NCI-H146 treated with DMSO at 0.1 percent for 48 hours (cell line): ENCODE measurements at regions not wholly inside any gene's neighbourhood (a gene's known extent, or its start where the extent isn't known, plus 50 kb on each side); places are given as distances from the start of the nearest gene placed in this dataset.

Experiments used
- DNase-seq: peaks from one replicate; lab custom pipeline; 2025; ENCODE audit not compliant: unreplicated experiment; lab: John Stamatoyannopoulos, UW

- no peak for DNase-seq
Observed at GRCh38 chr20:40925829-40926510, 102.7 kb upstream of the TOP1 start.

- no peak for DNase-seq
Observed at GRCh38 chr20:40926928-40927327, 101.7 kb upstream of the TOP1 start.

GRCh38 chr20:40930561-40930960 is 98.1 kb upstream of the TOP1 start:
- DNase-seq, result no peak

DNA sequence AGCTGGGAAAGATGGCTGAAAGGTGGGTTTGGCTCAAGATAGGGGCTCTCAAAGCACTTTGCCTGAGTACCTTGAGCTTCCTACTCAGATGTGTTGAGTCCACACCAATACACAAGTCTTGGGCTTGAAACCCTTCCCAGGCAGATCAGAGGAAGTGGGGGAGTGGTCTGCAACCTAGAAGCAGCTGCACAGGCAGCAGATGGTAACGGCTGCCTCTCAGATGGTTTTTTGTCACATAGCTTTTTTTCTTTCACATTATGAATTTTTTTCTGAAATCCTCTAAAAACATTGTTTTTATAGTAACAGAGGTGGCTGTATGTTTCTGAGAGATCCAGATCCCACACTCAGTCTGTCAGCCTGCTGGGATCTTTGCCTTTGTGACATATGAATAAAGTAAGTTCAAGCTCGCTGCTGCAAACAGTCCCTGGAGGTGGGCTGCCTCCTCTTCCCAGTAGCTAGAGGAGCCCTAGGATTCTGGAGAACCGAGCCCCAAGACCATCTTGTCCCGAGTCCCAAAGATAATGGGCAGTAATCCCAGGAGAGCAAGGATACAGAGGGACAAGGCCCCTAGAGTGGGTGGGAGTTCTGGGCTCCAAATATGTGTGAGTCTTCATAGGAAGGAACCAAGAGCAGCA is 97.1 kb upstream of the TOP1 start:
- no peak for DNase-seq

DNA sequence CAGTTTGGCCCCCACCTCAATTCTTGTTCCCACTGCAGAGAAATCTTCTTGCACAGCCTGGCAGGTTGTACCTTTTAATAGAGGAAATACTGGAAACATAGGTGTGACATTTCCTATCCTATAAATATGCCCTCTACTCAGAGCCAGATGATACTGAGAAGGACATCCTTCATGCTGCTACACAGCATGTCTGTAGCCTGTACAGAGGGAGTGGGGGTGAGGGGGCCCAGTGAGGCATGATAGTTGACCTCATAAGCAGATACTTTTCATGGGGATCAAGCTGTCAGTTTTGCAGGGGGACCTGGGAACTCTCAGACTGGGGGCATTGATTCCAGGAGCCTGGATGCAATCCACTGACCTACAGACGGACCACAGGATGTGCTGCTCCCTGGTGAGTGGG is 96.2 kb upstream of the TOP1 start:
- DNase-seq, result no peak

GRCh38 chr20:40933758-40934157 is 94.9 kb upstream of the TOP1 start:
- DNase-seq, result no peak

GRCh38 chr20:40938020-40938419 is 90.6 kb upstream of the TOP1 start:
- DNase-seq, result no peak

GRCh38 chr20:40939667-40940066 is 89.0 kb upstream of the TOP1 start:
- no peak for DNase-seq

DNA sequence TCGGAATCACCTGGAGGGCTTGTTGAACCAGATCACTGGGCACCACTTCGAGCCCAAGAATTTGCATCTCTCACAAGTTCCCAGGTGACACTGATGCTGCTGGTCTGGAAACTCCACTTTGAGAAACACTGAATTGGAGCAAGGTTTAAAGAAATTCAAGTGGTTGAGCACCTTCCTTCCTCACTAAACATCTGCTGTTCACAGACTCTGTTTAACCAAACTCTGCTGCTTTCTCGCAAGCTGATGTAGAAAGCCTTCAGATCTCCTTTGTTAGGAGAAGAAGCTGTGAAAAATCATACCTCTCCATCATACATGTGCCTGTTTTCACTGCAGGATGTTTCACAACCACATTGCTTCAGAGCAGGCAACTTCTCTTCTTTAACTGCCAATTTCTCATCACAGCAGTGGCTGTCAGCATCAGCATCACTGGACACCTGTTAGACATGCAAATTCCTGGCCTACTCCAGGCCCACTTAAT is 87.5 kb upstream of the TOP1 start:
- DNase-seq, result no peak

- no peak for DNase-seq
Observed at GRCh38 chr20:40942006-40942405, 86.6 kb upstream of the TOP1 start.

GRCh38 chr20:40942775-40943174 is 85.8 kb upstream of the TOP1 start:
- DNase-seq, result no peak

- no peak for DNase-seq
Observed at GRCh38 chr20:40943591-40943990, 85.0 kb upstream of the TOP1 start.

- no peak for DNase-seq
Observed at GRCh38 chr20:40945189-40945588, 83.4 kb upstream of the TOP1 start.

GRCh38 chr20:40945754-40946450 is 82.7 kb upstream of the TOP1 start:
- DNase-seq, result peak; percentile 11

GRCh38 chr20:40946451-40946850 is 82.2 kb upstream of the TOP1 start:
- DNase-seq, result no peak

DNA sequence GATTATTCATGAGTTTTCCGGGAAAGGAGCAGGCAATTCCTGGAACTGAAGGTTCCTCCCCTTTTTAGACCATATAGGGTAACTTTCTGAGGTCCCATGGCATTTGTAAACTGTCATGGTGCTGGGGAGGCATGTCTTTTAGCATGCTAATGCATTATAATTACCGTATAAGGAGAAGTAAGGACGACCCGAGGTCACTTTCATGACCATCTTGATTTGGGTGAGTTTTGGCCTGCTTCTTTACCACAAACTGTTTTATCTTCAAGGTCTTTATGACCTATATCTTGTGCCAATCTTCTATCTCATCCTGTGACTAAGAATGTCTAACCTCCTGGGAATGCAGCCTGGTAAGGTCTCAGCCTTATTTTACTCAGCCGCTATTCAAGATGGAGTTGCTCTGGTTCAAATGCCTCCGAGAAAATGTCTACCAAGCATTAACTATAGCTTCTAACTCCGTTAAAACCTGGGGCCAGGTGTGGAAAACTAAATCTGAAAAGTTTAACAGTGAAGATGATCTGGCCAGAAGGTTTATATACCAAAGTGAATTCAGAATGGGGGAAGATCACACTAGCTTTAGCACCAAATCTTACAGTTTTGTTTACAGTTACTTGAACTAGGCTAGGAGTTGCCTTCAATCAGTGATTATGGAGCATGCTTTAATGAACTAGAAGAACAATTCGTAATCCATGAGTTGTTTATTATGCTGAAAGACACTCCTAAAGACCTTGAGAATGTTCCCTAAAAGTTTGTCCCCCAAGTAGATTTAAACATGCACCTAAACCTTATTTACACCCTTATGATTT is 80.0 kb upstream of the TOP1 start:
- DNase-seq, result no peak

DNA sequence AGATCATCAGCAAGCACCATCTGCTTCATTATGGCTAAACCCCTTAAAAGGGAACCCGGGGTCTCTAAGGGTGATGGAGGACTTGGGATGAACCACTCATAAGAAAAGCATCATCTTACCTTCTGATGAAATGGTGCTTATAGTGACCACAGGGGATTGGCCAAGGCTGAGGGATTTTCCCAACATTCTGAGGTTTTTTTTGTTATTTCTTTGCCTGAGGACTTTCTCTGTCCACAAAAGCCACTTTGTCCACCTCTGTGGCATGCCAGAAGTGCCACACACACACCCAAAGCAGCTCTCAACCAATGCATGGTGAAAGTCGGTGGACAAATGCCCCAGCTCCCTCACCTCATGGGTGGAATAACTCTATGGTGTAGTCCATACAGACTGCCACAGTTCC is 79.3 kb upstream of the TOP1 start:
- DNase-seq, result no peak

GRCh38 chr20:40952136-40952535 is 76.5 kb upstream of the TOP1 start:
- DNase-seq, result no peak

DNA sequence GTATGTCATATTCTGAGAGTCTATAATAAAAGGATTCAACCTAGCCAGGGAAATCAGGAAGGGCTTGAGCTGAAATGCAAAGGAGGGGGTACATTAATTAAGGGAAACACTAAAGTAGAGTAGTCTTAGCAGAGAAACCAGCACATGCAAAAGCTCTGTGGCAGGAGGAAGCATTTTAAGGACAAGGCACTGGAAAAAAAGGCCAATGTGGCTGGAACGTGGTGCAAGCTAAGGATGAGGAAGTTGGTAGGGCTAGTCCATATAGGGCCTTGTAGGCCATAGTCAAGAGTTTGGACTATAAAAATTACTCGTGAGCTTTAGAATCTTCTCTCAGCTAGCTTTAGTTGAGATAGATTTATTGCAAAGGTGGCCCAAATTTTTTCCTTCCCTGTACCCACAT is 75.2 kb upstream of the TOP1 start:
- no peak for DNase-seq

GRCh38 chr20:40953856-40954255 is 74.8 kb upstream of the TOP1 start:
- no peak for DNase-seq

DNA sequence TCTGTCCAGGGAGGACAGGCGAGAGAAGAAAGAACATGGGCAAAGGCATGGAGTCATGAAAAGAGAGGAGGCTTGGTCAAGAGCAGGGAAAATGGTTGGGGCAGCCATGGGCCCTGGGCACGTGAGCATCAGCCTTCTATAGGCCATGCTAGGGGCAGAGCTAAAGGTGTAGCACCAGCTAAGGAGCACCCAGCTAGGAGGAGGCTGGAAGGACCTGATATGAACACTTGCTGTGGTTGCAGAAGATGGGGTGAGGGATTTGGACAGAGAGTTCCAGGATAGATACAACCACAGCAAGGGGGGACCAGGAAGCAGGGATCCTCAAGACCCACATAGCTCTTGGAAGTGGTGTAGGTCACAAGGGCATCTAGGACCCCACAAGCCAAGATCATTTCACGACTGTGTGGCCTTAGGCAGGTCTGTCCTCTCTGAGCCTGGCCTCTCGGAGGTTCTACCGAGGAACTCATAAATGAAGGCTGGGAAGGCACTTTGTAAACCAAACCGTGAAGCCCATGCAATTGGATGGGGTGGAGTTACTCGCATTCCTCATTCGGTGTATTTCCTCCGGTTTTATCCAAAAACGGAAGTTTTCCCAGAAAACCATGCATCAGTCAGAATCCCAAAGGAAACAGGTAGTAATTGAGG is 74.0 kb upstream of the TOP1 start:
- no peak for DNase-seq
